NCI-H146 (cell line): ENCODE measurements at regions not wholly inside any gene's neighbourhood (a gene's known extent, or its start where the extent isn't known, plus 50 kb on each side); places are given as distances from the start of the nearest gene placed in this dataset.
A peak's percentile ranks its signal among the peaks of the same experiment; 100 is the strongest.
"Not testable (repeated sequence)": the region's sequence is repeated elsewhere in the genome, so short reads cannot be mapped to it uniquely, and the experiment has no call there.

Source experiments
- DNase-seq: peaks from one replicate; lab custom pipeline; 2025; lab: John Stamatoyannopoulos, UW

- DNase-seq = peak; percentile 15
Measured at GRCh38 chr3:82410366-82410765, 648.9 kb upstream of the GBE1 start.

- DNase-seq = no peak
Measured at GRCh38 chr3:82409842-82410241, 648.4 kb upstream of the GBE1 start.

- no peak for DNase-seq
Measured at GRCh38 chr3:82392203-82392775, 630.8 kb upstream of the GBE1 start.

- no peak for DNase-seq
Measured at GRCh38 chr3:82390868-82391267, 629.4 kb upstream of the GBE1 start.

- DNase-seq = no peak
Measured at GRCh38 chr3:82386647-82387046, 625.2 kb upstream of the GBE1 start.

- no peak for DNase-seq
Measured at GRCh38 chr3:82384181-82384580, 622.7 kb upstream of the GBE1 start.

GRCh38 chr3:82382831-82383230 is 621.4 kb upstream of the GBE1 start:
- no peak for DNase-seq

- no peak for DNase-seq
Measured at GRCh38 chr3:82378392-82378791, 616.9 kb upstream of the GBE1 start.

GRCh38 chr3:82376883-82377282 is 615.4 kb upstream of the GBE1 start:
- no peak for DNase-seq

- not testable (repeated sequence) for DNase-seq
Measured at GRCh38 chr3:82373833-82374232, 612.4 kb upstream of the GBE1 start.

GRCh38 chr3:82364827-82365226 is 603.4 kb upstream of the GBE1 start:
- DNase-seq = no peak

- no peak for DNase-seq
Measured at GRCh38 chr3:82363131-82363530, 601.7 kb upstream of the GBE1 start.

- no peak for DNase-seq
Measured at GRCh38 chr3:82355228-82355627, 593.8 kb upstream of the GBE1 start.

- no peak for DNase-seq
Measured at GRCh38 chr3:82354228-82354627, 592.8 kb upstream of the GBE1 start.

GRCh38 chr3:82353306-82354171 is 592.1 kb upstream of the GBE1 start:
- DNase-seq = no peak

- DNase-seq = no peak
Measured at GRCh38 chr3:82347585-82347984, 586.1 kb upstream of the GBE1 start.

- no peak for DNase-seq
Measured at GRCh38 chr3:82342521-82342920, 581.1 kb upstream of the GBE1 start.

- no peak for DNase-seq
Measured at GRCh38 chr3:82329300-82329699, 567.9 kb upstream of the GBE1 start.

- DNase-seq = no peak
Measured at GRCh38 chr3:82311901-82312300, 550.5 kb upstream of the GBE1 start.

GRCh38 chr3:82308755-82309154 is 547.3 kb upstream of the GBE1 start:
- no peak for DNase-seq

- DNase-seq = no peak
Measured at GRCh38 chr3:82306189-82306588, 544.7 kb upstream of the GBE1 start.

- no peak for DNase-seq
Measured at GRCh38 chr3:82294609-82295008, 533.2 kb upstream of the GBE1 start.

- no peak for DNase-seq
Measured at GRCh38 chr3:82293867-82294266, 532.4 kb upstream of the GBE1 start.

- no peak for DNase-seq
Measured at GRCh38 chr3:82293435-82293834, 532.0 kb upstream of the GBE1 start.
